GM12891 (cell line): ENCODE measurements at regions not wholly inside any gene's neighbourhood (a gene's known extent, or its start where the extent isn't known, plus 50 kb on each side); places are given as distances from the start of the nearest gene placed in this dataset.

Experiments used
- PAX5 ChIP-seq: IDR thresholded peaks from 2 replicates; pipeline ENCODE4 v1.6.1; 2011; ENCODE audit warnings: low read length, moderate library complexity, mild to moderate bottlenecking; ENCODE audit not compliant: insufficient read depth, severe bottlenecking
- POLR2A ChIP-seq: IDR thresholded peaks from 2 replicates; pipeline ENCODE4 v1.6.1; 2011; ENCODE audit warnings: low read depth, low read length, control low read depth
- POLR2AphosphoS5 ChIP-seq: IDR thresholded peaks from 2 replicates; pipeline ENCODE4 v1.6.1; 2011; ENCODE audit warnings: low read depth, low read length, control low read depth
- POU2F2 ChIP-seq: IDR thresholded peaks from 2 replicates; pipeline ENCODE4 v1.6.1; 2011; ENCODE audit warnings: low read depth, mild to moderate bottlenecking, control low read depth, low read length, moderate library complexity
- TAF1 ChIP-seq: IDR thresholded peaks from 2 replicates; pipeline ENCODE4 v1.6.1; 2011; ENCODE audit warnings: low read depth, low read length, control low read depth

DNA sequence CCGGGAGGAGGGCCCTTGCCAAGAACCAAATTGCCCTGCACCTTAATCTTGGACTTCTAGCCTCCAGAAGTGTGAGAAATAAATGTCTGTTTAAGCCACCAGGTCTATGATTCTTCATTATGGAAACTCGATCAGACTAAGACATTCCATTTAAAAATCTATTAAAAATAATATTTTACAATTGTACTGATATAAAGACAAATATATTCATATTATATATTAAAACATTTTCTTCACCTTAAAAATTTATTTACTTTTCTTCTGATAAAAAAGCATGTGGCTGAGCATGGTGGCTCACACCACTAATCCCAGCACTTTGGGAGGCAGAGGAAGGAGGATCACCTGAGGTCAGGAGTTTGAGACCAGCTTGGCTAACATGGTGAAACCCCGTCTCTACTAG lies 72.4 kb upstream of the CHST15 start:
- TF ChIP-seq PAX5 (no peak), POLR2A (no peak), POLR2AphosphoS5 (no peak), TAF1 (no peak), POU2F2 (no peak)
